ENCODE measurements at regions not wholly inside any gene's neighbourhood (a gene's known extent, or its start where the extent isn't known, plus 50 kb on each side); places are given as distances from the start of the nearest gene placed in this dataset.

DNA sequence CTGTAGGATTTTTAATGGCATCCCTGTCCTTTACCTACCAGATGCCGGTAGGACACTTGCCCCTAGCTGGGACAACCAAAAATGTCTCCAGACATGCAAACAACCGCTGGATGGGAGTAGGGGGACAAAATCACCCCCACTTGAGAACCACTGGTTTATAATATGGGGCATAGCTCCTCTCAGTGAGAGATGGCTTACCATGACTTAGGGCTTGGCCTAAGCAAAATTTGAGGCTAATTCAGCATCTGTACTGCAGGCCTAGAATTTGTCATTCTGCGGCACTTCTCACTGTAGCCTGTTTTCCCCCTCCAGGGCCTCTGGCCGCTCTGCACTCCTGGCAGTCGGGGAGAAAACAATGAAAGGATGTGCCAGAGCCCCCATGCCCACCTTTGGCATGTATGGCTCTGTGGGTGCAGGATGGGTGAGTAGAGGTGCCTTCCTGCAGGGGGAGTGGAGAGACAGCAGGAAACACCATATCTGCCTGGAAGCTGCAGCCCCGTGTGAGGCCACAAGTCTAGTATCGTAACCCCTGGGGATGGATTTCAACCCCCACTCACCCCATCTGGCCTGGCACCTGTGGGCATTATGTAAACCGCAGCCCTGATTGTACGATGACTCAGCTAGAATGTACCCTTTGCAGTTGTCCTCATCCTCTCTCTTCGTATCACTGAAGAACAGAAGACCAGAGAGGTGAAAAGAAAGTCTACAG is 268.1 kb downstream of the SOX9 start:
- Histone ChIP-seq H3K9me2 (replicated peaks; ENCODE audit: low read length) (no peaks in the 10 kb centered on the region), H4K20me1 (ENCODE audit: low read length) (no peaks in the 10 kb centered on the region), H3F3A (ENCODE audit: low read length, unreplicated experiment) (peaks cover 7% of the 10 kb centered on the region), H3K79me2 (ENCODE audit: low read length) (0 out of 2 replicates have a peak, but pooled peaks cover 6% of the 10 kb centered on the region), H3K27ac (ENCODE audit: low read length) (peak overlapping the region; percentile 97), H3K9ac (ENCODE audit: low read length) (peak overlapping the region; percentile 63), H3K4me2 (ENCODE audit: low read length) (peak overlapping the region; percentile 40), H3K9me3 (ENCODE audit: low read length) (no peaks in the 10 kb centered on the region), H3K4me1 (ENCODE audit: insufficient read depth, low read length) (peaks cover 84% of the 10 kb centered on the region), H2AFZ (ENCODE audit: low read length) (no peak overlapping the region), H3K36me3 (ENCODE audit: low read depth, low read length) (no peaks in the 10 kb centered on the region), H3K27me3 (ENCODE audit: low read length) (no peaks in the 10 kb centered on the region), H3K4me3 (ENCODE audit: low read length) (no peak overlapping the region)
- POLR2A ChIA-PET (ENCODE audit: unreplicated experiment): no interaction called here
- intact Hi-C loops (cut with micrococcal nuclease): loop anchor here (5.0 kb wide), 1 partner anchor 412 kb away; no protein-coding TSS in a partner anchor
- CTCF ChIA-PET: interaction anchor here (0.6 kb wide), 1 partner anchor 139 kb away, joined by 3 read pairs; no protein-coding TSS in a partner anchor
- no TSS peak for BruUV-seq (replicated peaks)
- TF ChIP-seq EZH2phosphoT487 (IDR thresholded peaks at IDR 0.05; ENCODE audit: borderline replicate concordance, low read length): no peak
- TF ChIP-seq, protein P1, sequence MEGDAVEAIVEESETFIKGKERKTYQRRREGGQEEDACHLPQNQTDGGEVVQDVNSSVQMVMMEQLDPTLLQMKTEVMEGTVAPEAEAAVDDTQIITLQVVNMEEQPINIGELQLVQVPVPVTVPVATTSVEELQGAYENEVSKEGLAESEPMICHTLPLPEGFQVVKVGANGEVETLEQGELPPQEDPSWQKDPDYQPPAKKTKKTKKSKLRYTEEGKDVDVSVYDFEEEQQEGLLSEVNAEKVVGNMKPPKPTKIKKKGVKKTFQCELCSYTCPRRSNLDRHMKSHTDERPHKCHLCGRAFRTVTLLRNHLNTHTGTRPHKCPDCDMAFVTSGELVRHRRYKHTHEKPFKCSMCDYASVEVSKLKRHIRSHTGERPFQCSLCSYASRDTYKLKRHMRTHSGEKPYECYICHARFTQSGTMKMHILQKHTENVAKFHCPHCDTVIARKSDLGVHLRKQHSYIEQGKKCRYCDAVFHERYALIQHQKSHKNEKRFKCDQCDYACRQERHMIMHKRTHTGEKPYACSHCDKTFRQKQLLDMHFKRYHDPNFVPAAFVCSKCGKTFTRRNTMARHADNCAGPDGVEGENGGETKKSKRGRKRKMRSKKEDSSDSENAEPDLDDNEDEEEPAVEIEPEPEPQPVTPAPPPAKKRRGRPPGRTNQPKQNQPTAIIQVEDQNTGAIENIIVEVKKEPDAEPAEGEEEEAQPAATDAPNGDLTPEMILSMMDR (conservative IDR thresholded peaks at IDR 0.05; ENCODE audit: low read depth, low read length): peak; percentile 62
- DNase-seq: peak; percentile 89
- peak; percentile 2 for ATAC-seq

DNA sequence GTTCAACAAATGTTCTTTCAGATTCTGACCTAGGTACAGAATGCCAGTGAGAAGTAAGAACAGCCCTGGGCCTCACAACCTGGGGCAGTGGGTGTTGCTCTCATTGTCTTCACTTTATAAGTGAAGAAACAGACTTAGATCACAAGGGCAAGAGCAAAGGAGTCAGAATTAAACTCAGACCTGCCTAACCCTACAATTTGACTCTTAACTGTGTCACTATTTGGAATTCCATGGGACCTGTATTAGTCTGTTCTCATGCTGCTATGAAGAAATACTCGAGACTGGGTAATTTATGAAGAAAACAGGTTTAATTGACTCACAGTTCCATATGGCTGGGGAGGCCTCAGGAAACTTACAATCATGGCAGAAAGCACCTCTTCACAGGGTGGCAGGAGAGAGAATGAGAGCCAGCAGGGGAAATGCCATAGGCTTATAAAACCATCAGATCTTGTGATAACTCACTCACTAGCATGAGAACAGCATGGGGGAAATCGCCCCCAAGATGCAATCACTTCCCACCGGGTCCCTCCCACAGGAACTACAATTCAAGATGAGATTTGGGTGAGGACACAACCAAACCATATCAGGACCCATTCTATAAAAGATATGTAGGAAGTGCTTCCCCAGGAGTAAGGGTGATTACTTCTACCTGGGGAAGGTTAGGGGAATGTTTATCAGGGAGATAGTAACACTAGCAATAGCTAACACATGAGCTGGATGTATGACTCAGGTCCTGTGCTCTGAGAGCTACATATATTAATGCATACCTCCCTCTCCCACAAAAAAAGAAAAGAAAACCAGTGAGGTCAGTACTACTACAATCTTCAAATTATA is 270.1 kb downstream of the SOX9 start:
- TSS peak; percentile 78 for BruUV-seq (replicated peaks)
- DNase-seq: peak; percentile 97
- no peaks in the 10 kb centered on the region for H3K36me3 ChIP-seq (ENCODE audit: low read depth, low read length)
- peak overlapping the region; percentile 93 for H3K9ac ChIP-seq (ENCODE audit: low read length)
- H3K9me3 ChIP-seq (ENCODE audit: low read length): no peaks in the 10 kb centered on the region
- POLR2A ChIA-PET (ENCODE audit: unreplicated experiment): interaction anchor here (0.6 to 1.3 kb wide), 5 partner anchors 16 to 267 kb away, joined by 3 to 7 read pairs (median 3); no protein-coding TSS in a partner anchor
- peaks cover 11% of the 10 kb centered on the region for H3F3A ChIP-seq (ENCODE audit: low read length, unreplicated experiment)
- H3K9me2 ChIP-seq (replicated peaks; ENCODE audit: low read length): no peaks in the 10 kb centered on the region
- CTCF ChIA-PET: interaction anchor here (0.5 to 1.0 kb wide), 4 partner anchors 74 to 294 kb away, joined by 3 to 7 read pairs (median 4); no protein-coding TSS in a partner anchor
- H4K20me1 ChIP-seq (ENCODE audit: low read length): no peaks in the 10 kb centered on the region
- TF ChIP-seq, protein P1 (conservative IDR thresholded peaks at IDR 0.05; ENCODE audit: low read depth, low read length): no peak
- no peak for TF ChIP-seq EZH2 (IDR thresholded peaks at IDR 0.05; ENCODE audit: low read length, unreplicated experiment)
- TF ChIP-seq EZH2phosphoT487 (IDR thresholded peaks at IDR 0.05; ENCODE audit: borderline replicate concordance, low read length): no peak
- peak overlapping the region; percentile 83 for H3K4me2 ChIP-seq (ENCODE audit: low read length)
- intact Hi-C loops (cut with micrococcal nuclease): loop anchor here (1.0 to 10.0 kb wide), 3 partner anchors 29 to 956 kb away; no protein-coding TSS in a partner anchor
- peak overlapping the region; percentile 97 for H3K27ac ChIP-seq (ENCODE audit: low read length)
- H3K79me2 ChIP-seq (ENCODE audit: low read length): peaks cover 13% of the 10 kb centered on the region; the same call in 1 of the 2 replicates
- H3K4me1 ChIP-seq (ENCODE audit: insufficient read depth, low read length): peaks cover 98% of the 10 kb centered on the region
- H3K4me3 ChIP-seq (ENCODE audit: low read length): no peak overlapping the region
- no peaks in the 10 kb centered on the region for H3K27me3 ChIP-seq (ENCODE audit: low read length)
- H2AFZ ChIP-seq (ENCODE audit: low read length): no peak overlapping the region
- ATAC-seq: peak; percentile 50

All from PC-3 (cell line).